Central memory CD8-positive, alpha-beta T cell (primary cell): ENCODE measurements at regions not wholly inside any gene's neighbourhood (a gene's known extent, or its start where the extent isn't known, plus 50 kb on each side); places are given as distances from the start of the nearest gene placed in this dataset.
"Not testable (repeated sequence)": the region's sequence is repeated elsewhere in the genome, so short reads cannot be mapped to it uniquely, and the experiment has no call there.

Experiments
- ATAC-seq: fragments of 150-1000 bp; cut with Tn5 transposase; replicated peaks from 2 replicates; pipeline ENCODE4 v1.10.0; 2022; ENCODE audit warnings: mild to moderate bottlenecking, moderate FRiP score, moderate number of reproducible peaks; ENCODE audit not compliant: poor library complexity, severe bottlenecking; ENCODE audit errors: extremely low read depth
- DNase-seq, 2 donors: peaks; one replicate each; pipeline ENCODE4 v3.0.0; 2021; ENCODE audit warnings: low spot score in 2 of 2
- H3K27ac Mint-ChIP-seq: one replicate; pipeline ENCODE4 v1.8.0; 2022; ENCODE audit warnings: low read depth, mild to moderate bottlenecking, moderate library complexity, mixed read lengths
- H3K27me3 Mint-ChIP-seq: one replicate; pipeline ENCODE4 v1.8.0; 2022; ENCODE audit warnings: mixed read lengths
- H3K36me3 Mint-ChIP-seq: one replicate; pipeline ENCODE4 v1.8.0; 2022; ENCODE audit warnings: mild to moderate bottlenecking, moderate library complexity, mixed read lengths; ENCODE audit not compliant: insufficient read depth
- H3K4me1 Mint-ChIP-seq: one replicate; pipeline ENCODE4 v1.8.0; 2022; ENCODE audit warnings: mixed read lengths
- H3K4me3 Mint-ChIP-seq: one replicate; pipeline ENCODE4 v1.8.0; 2022; ENCODE audit warnings: mild to moderate bottlenecking, moderate library complexity, mixed read lengths
- H3K9me3 Mint-ChIP-seq: one replicate; pipeline ENCODE4 v1.8.0; 2022; ENCODE audit warnings: mixed read lengths

DNA sequence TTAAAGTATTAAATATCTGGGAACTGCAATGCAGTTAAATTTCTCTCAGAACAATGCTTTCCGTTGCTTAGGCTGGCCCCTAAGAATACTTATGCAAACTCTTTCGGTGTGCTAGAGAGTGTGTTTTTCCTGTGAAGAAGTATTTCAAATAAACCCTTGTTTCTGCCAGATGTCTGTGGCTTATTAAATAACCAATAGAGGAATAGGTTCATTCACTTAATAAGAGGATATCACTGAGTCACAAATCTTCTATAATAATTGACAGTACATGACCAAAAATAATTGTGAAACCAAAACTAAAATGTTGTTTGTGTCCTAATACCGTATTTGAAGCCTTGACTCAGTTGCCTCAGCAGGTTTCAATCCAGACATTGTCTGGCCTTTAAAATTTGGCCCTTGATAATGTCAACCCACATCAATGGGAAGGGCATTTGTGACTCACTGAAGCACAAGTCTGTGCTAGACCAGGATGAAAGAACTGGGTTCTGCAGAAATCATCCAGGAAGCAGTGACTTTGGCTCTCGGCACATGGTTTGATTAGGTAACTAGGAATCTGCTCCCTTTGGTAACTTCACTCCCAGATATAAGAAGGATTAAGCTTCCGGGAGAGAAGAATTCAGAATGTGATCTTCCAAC is 104.2 kb upstream of the BARHL2 start:
- Mint-ChIP-seq H3K9me3 (no peaks in the 10 kb centered on the region), H3K4me1 (no peaks in the 10 kb centered on the region), H3K4me3 (no peak overlapping the region), H3K27ac (no peak overlapping the region), H3K27me3 (peaks cover 49% of the 10 kb centered on the region), H3K36me3 (no peaks in the 10 kb centered on the region)
- ATAC-seq, result no peak
- DNase-seq, result no peak

- no peak overlapping the region for H3K27ac Mint-ChIP-seq
- H3K9me3 Mint-ChIP-seq, result no peaks in the 10 kb centered on the region
- H3K36me3 Mint-ChIP-seq, result no peaks in the 10 kb centered on the region
- ATAC-seq (no peak), DNase-seq (no peak)
- H3K27me3 Mint-ChIP-seq, result peaks cover 55% of the 10 kb centered on the region
- H3K4me1 Mint-ChIP-seq, result no peaks in the 10 kb centered on the region
- H3K4me3 Mint-ChIP-seq, result no peak overlapping the region
These were observed 103.6 kb upstream of the BARHL2 start for GRCh38 chr1:90820745-90821144.

GRCh38 chr1:90817399-90817798 is 100.3 kb upstream of the BARHL2 start:
- DNase-seq, result no peak
- no peaks in the 10 kb centered on the region for H3K4me1 Mint-ChIP-seq
- peaks cover 38% of the 10 kb centered on the region for H3K27me3 Mint-ChIP-seq
- H3K36me3 Mint-ChIP-seq, result no peaks in the 10 kb centered on the region
- H3K4me3 Mint-ChIP-seq, result no peak overlapping the region
- no peaks in the 10 kb centered on the region for H3K9me3 Mint-ChIP-seq
- no peak overlapping the region for H3K27ac Mint-ChIP-seq
- ATAC-seq, result no peak

GRCh38 chr1:90812237-90812636 is 95.1 kb upstream of the BARHL2 start:
- peaks cover 48% of the 10 kb centered on the region for H3K27me3 Mint-ChIP-seq
- H3K4me1 Mint-ChIP-seq, H3K4me3 Mint-ChIP-seq, DNase-seq, H3K9me3 Mint-ChIP-seq, H3K36me3 Mint-ChIP-seq, H3K27ac Mint-ChIP-seq, ATAC-seq: not testable (repeated sequence)

GRCh38 chr1:90811444-90811950 is 94.4 kb upstream of the BARHL2 start:
- H3K27ac Mint-ChIP-seq, DNase-seq, H3K4me1 Mint-ChIP-seq, ATAC-seq, H3K4me3 Mint-ChIP-seq, H3K36me3 Mint-ChIP-seq, H3K9me3 Mint-ChIP-seq: not testable (repeated sequence)
- H3K27me3 Mint-ChIP-seq, result peaks cover 48% of the 10 kb centered on the region

DNA sequence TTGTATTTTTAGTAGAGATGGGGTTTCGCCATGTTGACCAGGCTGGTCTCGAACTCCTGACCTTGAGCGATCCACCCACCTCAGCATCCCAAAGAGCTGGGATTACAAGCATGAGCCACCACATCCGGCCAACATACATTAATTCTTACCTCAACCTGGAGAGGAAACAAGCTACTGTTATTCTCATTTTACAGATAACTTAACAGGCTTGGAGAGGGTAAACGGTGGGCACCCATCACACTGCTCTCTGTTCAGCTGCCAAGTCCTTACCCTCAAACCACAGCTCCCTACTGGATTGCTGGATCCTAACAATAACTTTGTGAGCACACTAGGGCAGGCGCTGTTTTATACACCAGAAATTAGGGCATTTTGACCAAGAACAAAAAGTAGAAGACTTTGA is 93.6 kb upstream of the BARHL2 start:
- H3K27ac Mint-ChIP-seq, result no peak overlapping the region
- no peaks in the 10 kb centered on the region for H3K9me3 Mint-ChIP-seq
- no peak for ATAC-seq
- DNase-seq, result no peak
- peaks cover 3% of the 10 kb centered on the region for H3K36me3 Mint-ChIP-seq
- no peaks in the 10 kb centered on the region for H3K4me1 Mint-ChIP-seq
- peaks cover 48% of the 10 kb centered on the region for H3K27me3 Mint-ChIP-seq
- H3K4me3 Mint-ChIP-seq, result no peak overlapping the region

DNA sequence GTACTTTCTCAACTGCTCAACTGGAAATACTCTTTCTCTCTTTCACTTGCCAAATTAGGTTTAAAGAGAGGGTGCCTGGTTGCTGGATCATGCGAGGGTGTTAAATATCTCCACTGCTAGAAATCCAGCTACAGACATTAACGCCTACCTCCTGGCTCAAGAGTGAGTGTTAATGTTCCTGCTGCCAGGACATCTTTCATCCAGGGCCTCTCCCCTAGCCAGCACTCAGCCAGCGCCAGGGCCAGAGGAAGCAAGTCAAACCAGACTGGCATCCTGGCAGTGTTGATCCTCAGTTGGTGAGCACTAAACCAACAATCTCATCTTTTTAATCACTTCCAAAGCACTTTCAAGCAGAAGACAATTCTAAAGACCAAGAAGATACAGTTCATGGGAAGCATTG is 92.9 kb upstream of the BARHL2 start:
- Mint-ChIP-seq H3K9me3 (no peaks in the 10 kb centered on the region), H3K4me3 (no peak overlapping the region), H3K27me3 (peaks cover 48% of the 10 kb centered on the region), H3K4me1 (no peaks in the 10 kb centered on the region), H3K36me3 (peaks cover 3% of the 10 kb centered on the region), H3K27ac (no peak overlapping the region)
- DNase-seq (no peak), ATAC-seq (no peak)

DNA sequence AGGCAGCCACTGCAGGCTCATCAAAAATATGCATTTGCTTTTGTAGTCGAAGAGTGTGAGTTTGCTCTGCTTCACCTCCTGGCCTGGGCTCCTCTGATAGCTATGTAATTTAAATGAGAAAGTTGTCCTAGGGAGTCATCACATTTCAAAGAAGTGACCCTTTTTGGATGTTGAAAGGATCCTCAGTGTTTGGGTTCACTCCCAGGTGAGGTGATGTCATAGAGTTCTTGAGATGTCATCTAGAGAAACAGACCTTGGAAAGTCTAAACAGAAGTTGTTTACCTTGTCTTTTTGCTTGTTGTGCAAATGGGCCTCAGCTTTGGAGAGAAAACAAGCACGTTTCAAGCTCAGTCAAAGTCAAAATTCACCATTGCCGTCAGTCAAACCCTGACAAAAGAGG is 92.0 kb upstream of the BARHL2 start:
- Mint-ChIP-seq H3K4me3 (no peak overlapping the region), H3K4me1 (no peaks in the 10 kb centered on the region), H3K27ac (no peak overlapping the region), H3K9me3 (no peaks in the 10 kb centered on the region), H3K36me3 (peaks cover 3% of the 10 kb centered on the region), H3K27me3 (peaks cover 46% of the 10 kb centered on the region)
- no peak for ATAC-seq
- DNase-seq, result no peak

GRCh38 chr1:90807329-90807728 is 90.2 kb upstream of the BARHL2 start:
- Mint-ChIP-seq H3K9me3 (no peaks in the 10 kb centered on the region), H3K4me1 (no peaks in the 10 kb centered on the region), H3K36me3 (peaks cover 3% of the 10 kb centered on the region), H3K27ac (no peak overlapping the region), H3K4me3 (no peak overlapping the region), H3K27me3 (peaks cover 59% of the 10 kb centered on the region)
- DNase-seq (no peak), ATAC-seq (no peak)

DNA sequence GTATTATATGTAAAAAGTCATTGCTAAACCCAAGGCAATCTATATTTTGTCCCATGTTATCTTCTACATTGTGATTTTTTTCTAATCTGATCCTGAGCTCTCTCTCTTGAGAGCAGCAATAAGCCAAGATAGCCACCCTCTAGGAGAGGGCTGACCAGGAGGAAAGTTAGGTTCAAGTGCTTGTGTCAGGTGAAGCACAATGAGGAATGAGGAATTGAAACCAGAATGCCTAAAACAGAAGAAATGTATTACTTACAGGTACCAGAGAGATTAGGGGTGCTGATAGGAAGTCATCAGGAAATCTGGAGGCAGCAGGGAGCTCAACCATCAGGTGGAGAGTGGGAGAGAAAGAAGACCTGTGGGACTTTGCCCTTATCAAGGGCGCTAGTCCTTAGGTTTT is 85.5 kb upstream of the BARHL2 start:
- no peaks in the 10 kb centered on the region for H3K9me3 Mint-ChIP-seq
- H3K4me3 Mint-ChIP-seq, result no peak overlapping the region
- no peak overlapping the region for H3K27ac Mint-ChIP-seq
- no peaks in the 10 kb centered on the region for H3K4me1 Mint-ChIP-seq
- no peaks in the 10 kb centered on the region for H3K36me3 Mint-ChIP-seq
- no peak for ATAC-seq
- peaks cover 73% of the 10 kb centered on the region for H3K27me3 Mint-ChIP-seq
- DNase-seq, result no peak

GRCh38 chr1:90800012-90800717 is 83.1 kb upstream of the BARHL2 start:
- H3K27me3 Mint-ChIP-seq, result peaks cover 72% of the 10 kb centered on the region
- no peaks in the 10 kb centered on the region for H3K36me3 Mint-ChIP-seq
- H3K27ac Mint-ChIP-seq, result no peak overlapping the region
- DNase-seq (no peak), ATAC-seq (no peak)
- no peak overlapping the region for H3K4me3 Mint-ChIP-seq
- H3K4me1 Mint-ChIP-seq, result no peaks in the 10 kb centered on the region
- H3K9me3 Mint-ChIP-seq, result no peaks in the 10 kb centered on the region

DNA sequence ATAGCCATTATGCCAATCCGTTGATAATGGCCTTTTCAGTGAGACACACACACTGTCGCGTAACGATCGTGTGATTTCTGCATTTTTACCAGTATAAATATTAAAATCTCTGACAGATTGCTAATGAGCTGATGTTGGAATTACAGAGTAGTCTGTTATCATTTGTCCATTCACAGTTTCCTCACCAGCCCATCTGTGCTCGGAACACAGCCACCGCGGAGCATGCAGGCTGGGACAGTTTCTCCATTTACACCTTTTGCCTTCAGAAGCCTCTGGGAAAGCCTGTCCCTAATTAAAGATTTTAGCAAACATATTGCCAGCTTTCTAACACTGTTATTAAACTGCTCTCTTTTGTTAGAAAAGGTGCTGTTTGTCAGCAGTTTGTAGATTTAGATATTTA is 82.2 kb upstream of the BARHL2 start:
- Mint-ChIP-seq H3K4me1 (no peaks in the 10 kb centered on the region), H3K9me3 (no peaks in the 10 kb centered on the region), H3K36me3 (no peaks in the 10 kb centered on the region), H3K27me3 (peaks cover 75% of the 10 kb centered on the region), H3K27ac (no peak overlapping the region), H3K4me3 (no peak overlapping the region)
- ATAC-seq (no peak), DNase-seq (no peak)

- Mint-ChIP-seq H3K27ac (no peak overlapping the region), H3K36me3 (no peaks in the 10 kb centered on the region), H3K4me1 (no peaks in the 10 kb centered on the region), H3K27me3 (peaks cover 80% of the 10 kb centered on the region), H3K4me3 (no peak overlapping the region), H3K9me3 (no peaks in the 10 kb centered on the region)
- DNase-seq (no peak), ATAC-seq (no peak)
These were observed 81.8 kb upstream of the BARHL2 start for GRCh38 chr1:90798883-90799282.
